ENCODE measurements at regions not wholly inside any gene's neighbourhood (a gene's known extent, or its start where the extent isn't known, plus 50 kb on each side); places are given as distances from the start of the nearest gene placed in this dataset.
A peak's percentile ranks its signal among the peaks of the same experiment; 100 is the strongest.

GRCh38 chr15:89002281-89002761 is 85.9 kb upstream of the ABHD2 start (continued):
- TF ChIP-seq HOMEZ (CRISPR knock-in tag; IDR thresholded peaks at IDR 0.05) (no peak), ZMIZ1 (IDR thresholded peaks at IDR 0.05; ENCODE audit: low read depth in 2 of 2, low read length in 2 of 2) (0 out of 4 replicates have a peak, but pooled peaks of 1 of the 2 experiments have one; percentile 54), TEAD4 (IDR thresholded peaks at IDR 0.05; ENCODE audit: low read length) (peak; percentile 72), TEAD4 (CRISPR knock-in tag; IDR thresholded peaks at IDR 0.05; ENCODE audit: borderline replicate concordance) (no peak), ESRRA (IDR thresholded peaks at IDR 0.05; ENCODE audit: borderline replicate concordance, low read depth) (peak; percentile 69; the same call in 1 of the 2 replicates), PKNOX1 (IDR thresholded peaks at IDR 0.05) (no peak), ZNF766 (CRISPR knock-in tag; conservative IDR thresholded peaks at IDR 0.05) (0 out of 2 replicates have a peak, but pooled peaks have one; percentile 67), TCF3 (CRISPR knock-in tag; IDR thresholded peaks at IDR 0.05) (peak; percentile 81), MTA3 (IDR thresholded peaks at IDR 0.05; ENCODE audit: borderline replicate concordance) (no peak), ZNF436 (CRISPR knock-in tag; IDR thresholded peaks at IDR 0.05) (no peak), ZNF24 (IDR thresholded peaks at IDR 0.05) (no peak), ZNF134 (CRISPR knock-in tag; conservative IDR thresholded peaks at IDR 0.05) (0 out of 2 replicates have a peak, but pooled peaks have one; percentile 45), NKRF (IDR thresholded peaks at IDR 0.05; ENCODE audit: borderline replicate concordance) (no peak), MEF2A (IDR thresholded peaks at IDR 0.05; ENCODE audit: control insufficient read depth, low read depth, low read length) (peak; percentile 51; the same call in 1 of the 2 replicates), CREBBP (IDR thresholded peaks at IDR 0.05; ENCODE audit: low read depth, low read length) (no peak), ZFP91 (CRISPR knock-in tag; IDR thresholded peaks at IDR 0.05) (no peak), NR2C1 (IDR thresholded peaks at IDR 0.05) (no peak), NR2C1 (tag; IDR thresholded peaks at IDR 0.05) (peak; percentile 59), LARP7 (IDR thresholded peaks at IDR 0.05) (0 out of 2 replicates have a peak, but pooled peaks have one; percentile 49), ADNP (tag; IDR thresholded peaks at IDR 0.05) (no peak), ZSCAN29 (IDR thresholded peaks at IDR 0.05) (no peak)

Data from K562 (cell line).